HG02943 (cell line): ENCODE measurements at regions not wholly inside any gene's neighbourhood (a gene's known extent, or its start where the extent isn't known, plus 50 kb on each side); places are given as distances from the start of the nearest gene placed in this dataset.
"Not testable (repeated sequence)": the region's sequence is repeated elsewhere in the genome, so short reads cannot be mapped to it uniquely, and the experiment has no call there.

Source experiments
- ATAC-seq: cut with Tn5 transposase; IDR thresholded peaks from one replicate; pipeline ENCODE4 v1.9.1; 2021; ENCODE audit warnings: mild to moderate bottlenecking, low read depth, moderate library complexity; ENCODE audit not compliant: unreplicated experiment

GRCh38 chr2:187003038-187003554 is 154.1 kb upstream of the ZSWIM2 start:
- no peak for ATAC-seq

- ATAC-seq: no peak
These were observed 153.3 kb upstream of the ZSWIM2 start for GRCh38 chr2:187002242-187002641.

GRCh38 chr2:187001248-187001647 is 152.3 kb upstream of the ZSWIM2 start:
- no peak for ATAC-seq

- ATAC-seq: no peak
These were observed 146.1 kb upstream of the ZSWIM2 start for GRCh38 chr2:186995092-186995491.

- no peak for ATAC-seq
These were observed 143.6 kb upstream of the ZSWIM2 start for GRCh38 chr2:186992597-186992996.

- ATAC-seq: no peak
These were observed 142.9 kb upstream of the ZSWIM2 start for GRCh38 chr2:186991766-186992417.

GRCh38 chr2:186984966-186985365 is 136.0 kb upstream of the ZSWIM2 start:
- ATAC-seq: no peak

GRCh38 chr2:186984481-186984880 is 135.5 kb upstream of the ZSWIM2 start:
- ATAC-seq: no peak

- no peak for ATAC-seq
These were observed 132.0 kb upstream of the ZSWIM2 start for GRCh38 chr2:186980787-186981550.

- no peak for ATAC-seq
These were observed 131.1 kb upstream of the ZSWIM2 start for GRCh38 chr2:186980117-186980442.

GRCh38 chr2:186979439-186980116 is 130.6 kb upstream of the ZSWIM2 start:
- ATAC-seq: no peak

- no peak for ATAC-seq
These were observed 128.6 kb upstream of the ZSWIM2 start for GRCh38 chr2:186977433-186978045.

- ATAC-seq: no peak
These were observed 127.4 kb upstream of the ZSWIM2 start for GRCh38 chr2:186976329-186976728.

- ATAC-seq: no peak
These were observed 123.5 kb upstream of the ZSWIM2 start for GRCh38 chr2:186972281-186972970.

- peak; percentile 78 for ATAC-seq
These were observed 119.3 kb upstream of the ZSWIM2 start for GRCh38 chr2:186968277-186968676.

GRCh38 chr2:186966015-186966414 is 117.0 kb upstream of the ZSWIM2 start:
- ATAC-seq: no peak

GRCh38 chr2:186962085-186962747 is 113.2 kb upstream of the ZSWIM2 start:
- no peak for ATAC-seq

- not testable (repeated sequence) for ATAC-seq
These were observed 111.3 kb upstream of the ZSWIM2 start for GRCh38 chr2:186960241-186960640.

GRCh38 chr2:186959486-186959885 is 110.5 kb upstream of the ZSWIM2 start:
- no peak for ATAC-seq

- ATAC-seq: no peak
These were observed 101.7 kb upstream of the ZSWIM2 start for GRCh38 chr2:186950694-186951093.
